HL-60 (cell line): ENCODE measurements at regions not wholly inside any gene's neighbourhood (a gene's known extent, or its start where the extent isn't known, plus 50 kb on each side); places are given as distances from the start of the nearest gene placed in this dataset.

Experiments
- CTCF ChIP-seq: IDR thresholded peaks from one replicate; pipeline ENCODE4 v1.5.1; 2011; ENCODE audit warnings: low read length, control low read depth, inconsistent platforms; ENCODE audit not compliant: insufficient read depth
- POLR2AphosphoS5 ChIP-seq: IDR thresholded peaks from 2 replicates; pipeline ENCODE4 v1.6.1; 2012; ENCODE audit warnings: low read depth
- SPI1 ChIP-seq: IDR thresholded peaks from 2 replicates; pipeline ENCODE4 v1.6.1; 2012; ENCODE audit warnings: low read depth, mild to moderate bottlenecking, borderline replicate concordance

- no peak for TF ChIP-seq POLR2AphosphoS5
- TF ChIP-seq SPI1 = no peak
- TF ChIP-seq CTCF = no peak
Observed at GRCh38 chr6:169106176-169106575, 147.5 kb downstream of the THBS2 start.
